Stimulated activated CD8-positive, alpha-beta memory T cell treated with anti-CD3 and anti-CD28 coated beads, Interleukin-12 subunit alpha, Interleukin-12 subunit beta, amount 100 ng/mL, for 1 hour (primary cell): ENCODE measurements at regions not wholly inside any gene's neighbourhood (a gene's known extent, or its start where the extent isn't known, plus 50 kb on each side); places are given as distances from the start of the nearest gene placed in this dataset.

Experiments used
- DNase-seq: peaks from one replicate; pipeline ENCODE4 v3.0.0-alpha.2; 2020; ENCODE audit warnings: low read depth

GRCh38 chr6:79864421-79864820, 82.9 kb downstream of the ELOVL4 start:
- DNase-seq, result no peak

GRCh38 chr6:79864001-79864400, 83.4 kb downstream of the ELOVL4 start:
- DNase-seq, result no peak

GRCh38 chr6:79863566-79863965, 83.8 kb downstream of the ELOVL4 start:
- no peak for DNase-seq

- no peak for DNase-seq
Measured at GRCh38 chr6:79862711-79863110, 84.6 kb downstream of the ELOVL4 start.

GRCh38 chr6:79862126-79862525, 85.2 kb downstream of the ELOVL4 start:
- no peak for DNase-seq

GRCh38 chr6:79861023-79861422, 86.3 kb downstream of the ELOVL4 start:
- no peak for DNase-seq

- no peak for DNase-seq
Measured at GRCh38 chr6:79847426-79847825, 99.9 kb downstream of the ELOVL4 start.

GRCh38 chr6:79842376-79843040, 104.8 kb downstream of the ELOVL4 start:
- DNase-seq, result no peak

- DNase-seq, result no peak
Measured at GRCh38 chr6:79841577-79842375, 105.6 kb downstream of the ELOVL4 start.

GRCh38 chr6:79838851-79839250, 108.5 kb downstream of the ELOVL4 start:
- DNase-seq, result no peak

GRCh38 chr6:79833964-79834284, 113.4 kb downstream of the ELOVL4 start:
- DNase-seq, result no peak

GRCh38 chr6:79833264-79833963, 113.9 kb downstream of the ELOVL4 start:
- DNase-seq, result no peak

GRCh38 chr6:79832723-79833122, 114.6 kb downstream of the ELOVL4 start:
- DNase-seq, result no peak

- no peak for DNase-seq
Measured at GRCh38 chr6:79824202-79824601, 123.2 kb downstream of the ELOVL4 start.

- DNase-seq, result no peak
Measured at GRCh38 chr6:79821859-79822258, 125.5 kb downstream of the ELOVL4 start.

- DNase-seq, result no peak
Measured at GRCh38 chr6:79818471-79818870, 128.9 kb downstream of the ELOVL4 start.

GRCh38 chr6:79814940-79815339, 132.4 kb downstream of the ELOVL4 start:
- DNase-seq, result no peak

GRCh38 chr6:79813854-79814709, 133.3 kb downstream of the ELOVL4 start:
- peak; percentile 39 for DNase-seq

GRCh38 chr6:79813143-79813850, 134.1 kb downstream of the ELOVL4 start:
- no peak for DNase-seq

GRCh38 chr6:79812195-79812594, 135.2 kb downstream of the ELOVL4 start:
- DNase-seq, result no peak

GRCh38 chr6:79810871-79811270, 136.5 kb downstream of the ELOVL4 start:
- DNase-seq, result no peak
